Hematopoietic multipotent progenitor cell treated with erythropoietin and hydrocortisone succinate and interleukin-3 and kit ligand, for 17 days (in vitro differentiated cells): ENCODE measurements at regions not wholly inside any gene's neighbourhood (a gene's known extent, or its start where the extent isn't known, plus 50 kb on each side); places are given as distances from the start of the nearest gene placed in this dataset.

Experiments used
- DNase-seq: peaks from one replicate; pipeline ENCODE4 v3.0.0-alpha.2; 2015; ENCODE audit warnings: low spot score

- DNase-seq, result no peak
These were observed 164.2 kb downstream of the MACROH2A1 start for GRCh38 chr5:135234666-135235401.

- DNase-seq, result no peak
These were observed 164.8 kb downstream of the MACROH2A1 start for GRCh38 chr5:135234242-135234641.

GRCh38 chr5:135233477-135233876 lies 165.6 kb downstream of the MACROH2A1 start:
- DNase-seq, result no peak

- no peak for DNase-seq
These were observed 166.1 kb downstream of the MACROH2A1 start for GRCh38 chr5:135232958-135233357.

- no peak for DNase-seq
These were observed 167.7 kb downstream of the MACROH2A1 start for GRCh38 chr5:135231289-135231688.

- DNase-seq, result no peak
These were observed 168.6 kb downstream of the MACROH2A1 start for GRCh38 chr5:135230251-135230925.

GRCh38 chr5:135229679-135230132 lies 169.3 kb downstream of the MACROH2A1 start:
- no peak for DNase-seq

- DNase-seq, result no peak
These were observed 169.9 kb downstream of the MACROH2A1 start for GRCh38 chr5:135229122-135229521.

GRCh38 chr5:135228222-135228621 lies 170.8 kb downstream of the MACROH2A1 start:
- DNase-seq, result no peak

- DNase-seq, result no peak
These were observed 171.7 kb downstream of the MACROH2A1 start for GRCh38 chr5:135227064-135228022.

GRCh38 chr5:135225856-135226560 lies 173.0 kb downstream of the MACROH2A1 start:
- DNase-seq, result no peak

- DNase-seq, result no peak
These were observed 175.0 kb downstream of the MACROH2A1 start for GRCh38 chr5:135223891-135224625.

- DNase-seq, result no peak
These were observed 175.6 kb downstream of the MACROH2A1 start for GRCh38 chr5:135223404-135223803.

GRCh38 chr5:135222771-135223170 lies 176.3 kb downstream of the MACROH2A1 start:
- no peak for DNase-seq

GRCh38 chr5:135222171-135222681 lies 176.8 kb downstream of the MACROH2A1 start:
- no peak for DNase-seq

- DNase-seq, result no peak
These were observed 177.3 kb downstream of the MACROH2A1 start for GRCh38 chr5:135221696-135222095.

- DNase-seq, result no peak
These were observed 177.9 kb downstream of the MACROH2A1 start for GRCh38 chr5:135221187-135221473.

- no peak for DNase-seq
These were observed 178.4 kb downstream of the MACROH2A1 start for GRCh38 chr5:135220394-135221186.

- DNase-seq, result no peak
These were observed 179.2 kb downstream of the MACROH2A1 start for GRCh38 chr5:135219868-135220267.
